Fibroblast of pulmonary artery (primary cell): ENCODE measurements at regions not wholly inside any gene's neighbourhood (a gene's known extent, or its start where the extent isn't known, plus 50 kb on each side); places are given as distances from the start of the nearest gene placed in this dataset.
"Not testable (repeated sequence)": the region's sequence is repeated elsewhere in the genome, so short reads cannot be mapped to it uniquely, and the experiment has no call there.

Experiments used
- DNase-seq: peaks from one replicate; pipeline ENCODE4 v3.0.0-alpha.2; 2010; ENCODE audit warnings: low read depth
- H3K4me3 ChIP-seq: replicated peaks from 2 replicates; pipeline ENCODE4 v1.5.1; 2011; ENCODE audit warnings: low read depth, mild to moderate bottlenecking, control low read depth, low read length, moderate library complexity
- CTCF ChIP-seq: IDR thresholded peaks from 2 replicates; pipeline ENCODE4 v1.5.1; 2011; ENCODE audit warnings: mild to moderate bottlenecking, control low read depth, low read length, inconsistent platforms; ENCODE audit errors: missing control alignments

- no peak for DNase-seq
- TF ChIP-seq CTCF, result no peak
- H3K4me3 ChIP-seq, result no peak overlapping the region
These were observed 216.1 kb downstream of the CASP12 start for GRCh38 chr11:104682206-104682605.

DNA sequence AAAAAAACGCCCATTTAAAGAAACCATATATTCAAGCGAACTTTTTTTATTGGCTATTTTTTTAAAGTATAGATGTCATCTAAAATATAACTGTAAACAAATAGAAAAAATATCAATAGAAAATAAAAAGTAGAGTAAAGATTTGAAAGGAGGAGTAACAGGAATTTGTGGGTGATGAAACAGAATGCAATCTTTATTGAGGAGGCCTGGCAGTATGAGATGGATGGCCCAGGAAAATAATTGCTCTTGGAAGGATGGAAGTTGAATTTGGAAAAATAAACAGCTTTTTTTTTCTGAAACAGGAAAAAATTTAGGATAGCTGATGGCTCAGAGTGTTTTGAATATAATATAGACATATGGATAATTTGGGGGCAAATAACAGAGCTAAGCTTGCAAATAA lies 219.0 kb downstream of the CASP12 start:
- no peak for TF ChIP-seq CTCF
- H3K4me3 ChIP-seq, result no peak overlapping the region
- no peak for DNase-seq

DNA sequence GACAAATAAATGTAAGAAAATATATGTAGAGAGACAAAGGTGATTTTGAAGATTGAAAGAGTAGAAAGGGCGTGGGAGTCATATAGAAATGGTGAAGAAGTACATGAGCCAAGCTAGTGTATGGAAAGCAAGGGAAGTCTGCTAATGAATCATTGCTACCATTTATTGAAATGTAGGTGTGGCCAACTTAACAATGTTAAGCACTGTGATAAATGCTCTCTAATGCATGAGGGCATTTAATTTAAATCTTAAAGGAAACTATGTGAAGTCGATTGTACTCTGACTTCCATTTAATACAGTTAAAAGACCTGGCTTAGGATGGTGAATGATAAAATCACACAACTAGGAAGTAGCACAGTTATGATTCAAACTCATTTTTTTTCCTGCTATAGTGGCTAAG lies 219.9 kb downstream of the CASP12 start:
- no peak for DNase-seq
- TF ChIP-seq CTCF, result no peak
- no peak overlapping the region for H3K4me3 ChIP-seq

DNA sequence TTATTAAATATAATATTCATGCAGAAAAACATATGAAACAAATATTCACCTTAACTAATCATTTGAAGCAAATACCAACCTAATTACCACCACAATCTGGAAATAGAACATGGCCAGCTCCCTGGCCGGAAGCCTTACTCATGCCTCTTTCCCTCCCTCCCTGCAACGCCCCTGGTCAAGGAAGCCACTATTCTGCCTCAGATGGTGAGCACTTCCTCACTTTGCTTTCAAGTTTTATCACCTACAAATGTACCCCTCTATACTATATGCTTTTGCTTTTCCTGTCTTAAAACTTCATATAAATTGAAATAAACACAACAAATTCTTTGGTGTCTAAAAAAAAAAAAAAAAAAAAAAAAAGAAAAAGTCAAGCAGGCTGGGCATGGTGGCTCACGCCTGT lies 221.2 kb downstream of the CASP12 start:
- not testable (repeated sequence) for DNase-seq

DNA sequence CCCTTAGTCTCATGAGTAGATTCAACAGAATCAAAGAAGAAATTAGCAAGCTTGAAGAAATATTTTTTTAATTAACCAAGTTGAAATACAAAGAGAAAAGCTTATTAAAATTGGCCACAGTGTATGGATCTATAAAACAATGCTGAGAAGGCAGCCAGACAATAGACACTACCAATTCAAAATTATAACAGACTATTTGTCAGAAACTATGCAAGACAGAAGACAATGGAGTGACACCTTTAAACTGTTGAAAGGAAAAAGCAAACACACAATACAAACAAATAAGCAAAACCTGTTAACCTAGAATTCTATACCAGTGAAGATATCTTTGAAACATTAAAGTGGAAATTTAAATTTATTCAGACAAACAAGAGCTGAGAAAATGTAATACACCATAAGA lies 225.4 kb downstream of the CASP12 start:
- TF ChIP-seq CTCF, result no peak
- no peak for DNase-seq
- no peak overlapping the region for H3K4me3 ChIP-seq

More for the DNA sequence above, 221.2 kb downstream of the CASP12 start:
- not testable (repeated sequence) for H3K4me3 ChIP-seq

DNA sequence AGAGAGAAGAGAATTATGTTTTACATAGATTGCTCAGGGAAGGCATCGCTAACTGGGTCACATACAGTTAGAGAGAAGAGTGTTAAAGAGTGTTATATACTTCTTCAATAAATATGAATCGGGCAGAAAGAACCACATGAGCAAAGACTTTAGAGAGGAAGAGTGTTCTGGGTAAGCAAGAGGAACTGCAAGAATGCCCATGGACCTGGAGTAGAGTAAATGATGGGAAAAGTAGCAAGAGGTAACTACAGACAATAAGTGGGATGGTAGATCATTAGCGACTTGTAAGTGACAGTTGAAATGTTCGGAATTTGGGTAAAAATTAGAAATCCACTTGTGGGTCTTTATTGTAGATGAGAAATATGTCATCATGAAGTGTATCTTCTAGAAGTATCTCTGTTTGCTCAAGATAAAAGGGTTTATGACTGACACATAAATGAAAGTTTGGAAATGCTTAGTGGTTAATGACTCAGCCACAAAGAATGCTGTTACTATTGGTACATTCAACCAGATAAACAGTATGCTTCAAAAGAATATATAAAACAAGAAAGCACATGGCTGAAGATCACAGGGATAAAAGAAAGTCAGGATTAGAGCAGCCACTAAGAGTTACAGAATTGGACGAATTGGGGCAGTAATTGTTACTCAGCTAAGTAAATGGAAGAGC lies 229.3 kb downstream of the CASP12 start:
- TF ChIP-seq CTCF, result no peak
- no peak overlapping the region for H3K4me3 ChIP-seq
- peak; percentile 89 for DNase-seq

DNA sequence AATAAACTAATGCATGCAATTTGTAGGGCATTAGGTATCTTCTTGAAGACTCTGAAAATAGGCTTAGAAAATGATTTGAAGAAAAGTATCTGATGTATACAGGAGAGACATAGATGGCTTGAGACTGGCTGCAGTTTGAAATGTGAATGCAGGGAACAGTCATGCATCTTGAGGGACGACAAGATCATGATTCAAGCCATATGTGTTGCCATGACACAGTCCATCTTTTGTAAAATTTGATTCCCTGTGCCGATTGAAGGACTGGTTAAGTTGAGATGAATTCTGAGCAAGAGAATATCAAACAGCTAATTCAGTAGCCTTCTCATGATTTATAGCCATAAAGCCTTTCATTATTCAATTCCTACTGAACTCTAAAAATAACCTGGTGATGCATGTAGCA lies 231.6 kb downstream of the CASP12 start:
- DNase-seq, result no peak
- TF ChIP-seq CTCF, result no peak
- H3K4me3 ChIP-seq, result no peak overlapping the region

DNA sequence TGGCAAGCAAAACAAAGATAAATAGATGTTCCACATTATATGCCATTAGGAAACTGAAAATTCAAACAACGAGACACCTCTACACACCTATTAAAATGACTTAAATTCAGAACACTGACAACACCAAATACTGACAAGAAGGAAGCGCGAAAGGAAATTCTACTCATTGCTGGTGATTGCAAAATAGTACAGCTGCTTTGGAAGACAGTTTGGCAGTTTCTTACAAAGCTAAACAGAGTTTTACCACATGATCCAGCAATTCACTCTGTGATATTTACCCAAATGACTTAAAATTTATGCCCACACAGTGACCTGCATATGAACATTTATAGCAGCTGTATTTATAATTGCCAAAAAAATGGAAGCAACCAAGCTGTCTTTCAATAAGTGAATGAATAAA lies 232.6 kb downstream of the CASP12 start:
- H3K4me3 ChIP-seq, result no peak overlapping the region
- no peak for TF ChIP-seq CTCF
- DNase-seq, result peak; percentile 77
